ENCODE measurements at regions not wholly inside any gene's neighbourhood (a gene's known extent, or its start where the extent isn't known, plus 50 kb on each side); places are given as distances from the start of the nearest gene placed in this dataset.

DNA sequence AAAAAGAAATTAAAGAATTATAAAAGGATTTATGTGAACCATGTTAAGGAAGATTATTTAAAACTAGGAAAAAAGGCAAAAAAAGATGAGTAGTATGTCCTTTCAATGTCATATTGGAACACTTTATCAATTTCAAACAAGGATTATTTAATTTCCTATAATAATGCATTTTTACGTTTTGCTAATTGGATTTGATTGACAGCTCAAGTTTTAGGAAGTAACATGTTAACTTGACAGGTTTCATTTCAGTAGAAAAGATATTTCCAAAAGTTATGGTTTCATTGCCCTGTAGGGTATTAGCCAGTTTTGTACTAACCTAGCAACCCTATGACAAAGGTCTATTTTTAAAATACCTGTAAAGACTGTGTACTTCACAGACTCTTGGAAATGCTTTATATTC lies 379.6 kb upstream of the ZFP42 start:
- TF ChIP-seq GATA2 (IDR thresholded peaks at IDR 0.05; ENCODE audit: low read depth, low read length) (no peak), GATA3 (IDR thresholded peaks at IDR 0.05; ENCODE audit: low read depth, low read length) (no peak)

GRCh38 chr4:187617113-187617512 lies 378.5 kb upstream of the ZFP42 start:
- TF ChIP-seq GATA3 (IDR thresholded peaks at IDR 0.05; ENCODE audit: low read depth, low read length) (no peak), GATA2 (IDR thresholded peaks at IDR 0.05; ENCODE audit: low read depth, low read length) (no peak)

DNA sequence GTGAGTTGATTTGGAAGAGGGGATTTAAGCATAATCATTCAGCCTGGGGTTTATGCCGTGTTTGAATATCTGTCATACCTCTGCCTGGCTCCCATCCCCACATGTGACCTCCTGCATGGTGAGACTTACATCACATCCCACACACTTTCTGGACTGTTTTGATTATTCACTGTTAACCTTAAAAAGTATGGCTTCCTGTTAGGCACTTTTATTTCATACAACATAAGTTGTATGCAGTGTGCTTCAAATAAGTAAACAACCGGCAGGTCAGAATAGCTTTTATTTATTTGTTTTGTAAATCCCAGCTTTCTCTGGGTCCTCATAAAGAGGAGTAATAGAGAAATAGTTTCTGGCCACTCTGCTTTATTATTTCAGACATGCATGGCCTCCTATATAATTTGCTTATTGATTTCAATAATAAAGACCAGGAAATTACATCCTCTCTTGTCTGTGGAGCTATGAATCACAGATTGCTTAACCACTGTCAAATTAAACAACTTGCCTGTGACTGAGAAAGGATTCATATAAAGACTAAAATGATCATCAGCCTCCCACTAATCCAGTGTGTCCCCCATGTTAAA lies 376.8 kb upstream of the ZFP42 start:
- TF ChIP-seq GATA2 (IDR thresholded peaks at IDR 0.05; ENCODE audit: low read depth, low read length) (no peak), GATA3 (IDR thresholded peaks at IDR 0.05; ENCODE audit: low read depth, low read length) (no peak)

- no peak for TF ChIP-seq GATA2 (IDR thresholded peaks at IDR 0.05; ENCODE audit: low read depth, low read length)
- TF ChIP-seq GATA3 (IDR thresholded peaks at IDR 0.05; ENCODE audit: low read depth, low read length), result no peak
Observed at GRCh38 chr4:187619319-187619718, 376.3 kb upstream of the ZFP42 start.

GRCh38 chr4:187632260-187632995 lies 363.1 kb upstream of the ZFP42 start:
- no peak for TF ChIP-seq GATA2 (IDR thresholded peaks at IDR 0.05; ENCODE audit: low read depth, low read length)
- no peak for TF ChIP-seq GATA3 (IDR thresholded peaks at IDR 0.05; ENCODE audit: low read depth, low read length)

GRCh38 chr4:187633245-187633644 lies 362.3 kb upstream of the ZFP42 start:
- no peak for TF ChIP-seq GATA3 (IDR thresholded peaks at IDR 0.05; ENCODE audit: low read depth, low read length)
- no peak for TF ChIP-seq GATA2 (IDR thresholded peaks at IDR 0.05; ENCODE audit: low read depth, low read length)

DNA sequence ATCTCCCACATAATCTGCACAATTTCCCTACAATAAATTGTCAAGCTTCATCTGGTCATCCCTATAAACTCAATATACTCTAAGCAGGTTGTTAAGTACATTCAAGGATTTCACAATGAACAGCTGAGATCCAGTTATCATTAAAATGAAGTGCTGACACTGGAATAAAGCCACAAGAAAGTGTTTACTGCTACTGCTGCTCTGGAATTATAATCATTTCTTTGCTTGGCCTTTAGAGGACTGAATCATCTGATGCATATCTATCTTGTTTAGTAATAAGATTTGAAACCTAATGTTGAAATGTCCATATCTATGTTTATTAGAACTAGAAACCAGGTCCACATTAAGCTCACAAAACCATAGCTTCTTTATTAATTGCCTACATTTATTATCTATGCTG lies 338.6 kb upstream of the ZFP42 start:
- TF ChIP-seq GATA3 (IDR thresholded peaks at IDR 0.05; ENCODE audit: low read depth, low read length) (no peak), GATA2 (IDR thresholded peaks at IDR 0.05; ENCODE audit: low read depth, low read length) (no peak)

DNA sequence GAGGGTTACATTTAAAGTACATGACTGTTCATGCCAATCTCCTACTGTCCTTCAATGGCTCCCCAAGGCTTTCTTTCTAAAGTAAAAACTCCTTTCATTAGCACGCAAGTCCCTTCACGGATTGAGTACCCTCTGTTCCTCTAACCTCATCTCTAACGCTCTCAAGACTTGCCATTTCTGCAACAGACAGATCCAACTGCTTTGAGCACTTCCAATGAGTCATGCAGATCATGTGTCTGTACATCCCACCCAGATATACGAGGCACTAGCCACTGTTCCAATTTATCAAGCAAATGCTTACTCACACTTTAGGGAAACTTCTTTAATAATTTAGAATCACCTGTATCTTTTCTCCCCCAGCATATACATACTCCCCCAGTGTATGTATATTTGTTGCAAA lies 332.5 kb upstream of the ZFP42 start:
- TF ChIP-seq GATA3 (IDR thresholded peaks at IDR 0.05; ENCODE audit: low read depth, low read length) (no peak), GATA2 (IDR thresholded peaks at IDR 0.05; ENCODE audit: low read depth, low read length) (no peak)

GRCh38 chr4:187664011-187664410 lies 331.6 kb upstream of the ZFP42 start:
- TF ChIP-seq GATA2 (IDR thresholded peaks at IDR 0.05; ENCODE audit: low read depth, low read length) (no peak), GATA3 (IDR thresholded peaks at IDR 0.05; ENCODE audit: low read depth, low read length) (no peak)

DNA sequence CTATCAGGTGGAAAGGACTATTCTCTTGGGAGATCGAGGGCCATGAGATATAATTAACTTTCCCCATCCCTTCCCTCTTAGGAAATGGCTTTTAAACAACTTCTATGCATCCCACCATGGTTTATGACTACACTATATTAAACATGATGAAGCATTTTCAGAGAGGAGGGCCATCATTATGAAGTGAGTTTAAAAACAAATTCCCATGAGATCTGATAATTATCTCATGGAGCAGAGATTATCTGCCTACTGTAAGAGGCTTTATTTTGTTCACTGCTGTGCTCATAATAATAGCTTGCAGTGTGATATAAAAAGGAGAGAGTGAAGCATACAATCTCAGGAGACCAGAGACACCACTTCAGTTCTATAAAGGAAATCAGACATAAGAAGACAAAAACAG lies 330.5 kb upstream of the ZFP42 start:
- TF ChIP-seq GATA3 (IDR thresholded peaks at IDR 0.05; ENCODE audit: low read depth, low read length), result no peak
- TF ChIP-seq GATA2 (IDR thresholded peaks at IDR 0.05; ENCODE audit: low read depth, low read length), result no peak

DNA sequence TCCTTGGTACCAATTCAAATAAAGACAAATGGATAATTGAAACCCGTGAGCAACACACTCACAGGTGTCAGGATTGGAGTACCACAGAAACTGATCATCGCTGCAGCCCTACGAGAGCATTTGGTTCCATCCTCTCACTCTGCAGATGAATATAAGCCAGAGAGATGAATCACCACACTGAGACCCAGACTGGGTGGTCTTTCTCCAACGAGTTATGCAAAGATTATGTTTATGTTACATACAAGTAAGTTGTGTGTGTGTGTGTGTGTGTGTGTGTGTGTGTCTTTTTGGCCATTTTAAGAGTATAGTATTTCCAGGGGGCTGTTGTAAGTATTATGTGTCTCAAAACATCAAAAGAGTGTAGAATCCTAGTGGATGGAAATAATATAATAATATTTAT lies 329.5 kb upstream of the ZFP42 start:
- TF ChIP-seq GATA2 (IDR thresholded peaks at IDR 0.05; ENCODE audit: low read depth, low read length) (no peak), GATA3 (IDR thresholded peaks at IDR 0.05; ENCODE audit: low read depth, low read length) (no peak)

DNA sequence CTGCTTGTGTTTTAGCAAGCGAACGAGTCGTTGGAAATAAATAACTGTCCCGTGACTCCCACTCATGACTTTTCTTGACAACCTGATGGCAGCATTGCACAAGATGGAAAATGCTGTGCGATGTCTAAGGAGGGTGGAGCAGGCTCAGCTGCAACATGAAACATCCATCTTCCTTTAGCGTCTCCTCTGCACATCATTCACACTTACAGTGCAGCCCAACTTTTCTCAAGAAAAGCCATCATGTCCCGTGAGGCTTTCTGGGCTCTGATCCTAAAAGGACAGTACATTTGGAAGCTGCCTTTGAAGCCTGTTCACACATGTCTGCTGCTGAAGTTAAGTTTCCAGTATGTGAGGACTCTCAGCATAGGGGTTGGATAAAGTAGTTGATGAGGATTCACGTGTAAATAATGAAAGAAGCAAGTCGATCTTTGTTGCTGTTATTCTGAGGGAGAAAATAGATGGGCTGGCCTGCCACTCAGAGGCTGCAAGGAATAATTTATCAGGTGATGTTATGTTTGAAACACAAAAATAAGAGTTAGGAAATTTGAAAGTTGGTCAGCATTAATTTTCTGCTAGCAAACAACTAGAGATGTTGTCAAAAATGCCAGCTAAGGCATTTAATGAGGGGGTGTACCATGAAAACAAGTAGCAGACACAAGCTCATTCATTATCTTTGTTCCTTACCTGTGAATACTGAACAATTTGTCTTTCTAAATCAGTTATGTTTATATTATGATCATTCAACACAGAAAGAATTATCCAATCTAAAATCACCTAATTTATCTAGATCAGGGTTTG lies 328.7 kb upstream of the ZFP42 start:
- TF ChIP-seq GATA3 (IDR thresholded peaks at IDR 0.05; ENCODE audit: low read depth, low read length) (no peak), GATA2 (IDR thresholded peaks at IDR 0.05; ENCODE audit: low read depth, low read length) (no peak)

DNA sequence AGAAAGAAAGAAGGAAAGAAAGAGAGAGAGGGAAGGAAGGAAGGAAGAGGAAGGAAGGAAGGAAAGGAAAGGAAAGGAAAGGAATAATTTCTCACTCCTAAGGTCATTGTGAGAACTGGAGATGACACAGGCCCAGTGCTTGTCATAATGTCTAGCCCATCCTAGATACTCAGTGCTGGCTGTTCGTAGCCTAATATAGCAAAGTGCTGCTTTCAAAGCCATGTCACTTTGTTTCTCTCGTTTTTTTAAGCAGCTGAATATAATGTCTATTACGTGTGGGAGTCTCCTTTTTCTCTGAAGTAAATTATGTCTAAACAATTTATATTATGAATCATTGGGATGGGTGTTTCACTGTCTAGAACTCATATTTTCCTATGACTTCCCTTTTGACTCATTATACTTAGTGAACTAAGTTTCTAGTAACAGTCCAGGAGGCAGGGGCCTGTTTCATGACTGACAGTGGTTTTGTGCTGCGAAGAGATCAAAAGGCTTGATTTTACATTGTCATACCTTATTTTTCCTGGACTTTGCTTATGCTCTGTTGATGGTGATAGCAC lies 327.0 kb upstream of the ZFP42 start:
- TF ChIP-seq GATA3 (IDR thresholded peaks at IDR 0.05; ENCODE audit: low read depth, low read length) (no peak), GATA2 (IDR thresholded peaks at IDR 0.05; ENCODE audit: low read depth, low read length) (no peak)

GRCh38 chr4:187679450-187679849 lies 316.1 kb upstream of the ZFP42 start:
- TF ChIP-seq GATA3 (IDR thresholded peaks at IDR 0.05; ENCODE audit: low read depth, low read length), result no peak
- no peak for TF ChIP-seq GATA2 (IDR thresholded peaks at IDR 0.05; ENCODE audit: low read depth, low read length)
